Astrocyte (in vitro differentiated cells and primary cell): ENCODE measurements at regions not wholly inside any gene's neighbourhood (a gene's known extent, or its start where the extent isn't known, plus 50 kb on each side); places are given as distances from the start of the nearest gene placed in this dataset.

ENCODE experiments used
- DNase-seq: peaks from one replicate; pipeline ENCODE4 v3.0.0-alpha.2; 2010; ENCODE audit warnings: low read depth
- FAIRE-seq: peaks from 2 replicates; lab custom pipeline; 2011; peaks lifted over from hg19 to GRCh38; lab: Jason Lieb, UNC
- H2AFZ ChIP-seq: 2 replicates; pipeline ENCODE4 v1.6.0; 2012; ENCODE audit warnings: low read depth, low read length, inconsistent platforms
- H3K27ac ChIP-seq: 2 replicates; pipeline ENCODE4 v1.5.1; 2011; ENCODE audit warnings: low read depth, low read length, inconsistent platforms
- H3K27me3 ChIP-seq: 2 replicates; pipeline ENCODE4 v1.6.0; 2011; ENCODE audit warnings: low read length, inconsistent platforms; ENCODE audit not compliant: insufficient read depth
- H3K36me3 ChIP-seq: 2 replicates; pipeline ENCODE4 v1.5.1; 2011; ENCODE audit warnings: low read length, inconsistent platforms; ENCODE audit not compliant: insufficient read depth
- H3K4me1 ChIP-seq: 2 replicates; pipeline ENCODE4 v1.5.1; 2011; ENCODE audit warnings: low read length, inconsistent platforms; ENCODE audit not compliant: insufficient read depth
- H3K4me2 ChIP-seq: 2 replicates; pipeline ENCODE4 v1.6.0; 2012; ENCODE audit warnings: low read length, inconsistent platforms
- H3K4me3 ChIP-seq: 2 replicates; pipeline ENCODE4 v1.5.1; 2011; ENCODE audit warnings: low read depth, mild to moderate bottlenecking, low read length, inconsistent platforms; ENCODE audit not compliant: insufficient read depth
- H3K79me2 ChIP-seq: 2 replicates; pipeline ENCODE4 v1.6.0; 2012; ENCODE audit warnings: mild to moderate bottlenecking, low read length, inconsistent platforms; ENCODE audit not compliant: insufficient read depth
- H3K9ac ChIP-seq: 2 replicates; pipeline ENCODE4 v1.6.0; 2012; ENCODE audit warnings: mild to moderate bottlenecking, low read length, inconsistent platforms
- H3K9me3 ChIP-seq: 2 replicates; pipeline ENCODE4 v1.5.1; 2012; ENCODE audit warnings: low read depth, mild to moderate bottlenecking, low read length, inconsistent platforms; ENCODE audit not compliant: insufficient read depth
- H4K20me1 ChIP-seq: 2 replicates; pipeline ENCODE4 v1.6.0; 2012; ENCODE audit warnings: low read length, inconsistent platforms; ENCODE audit not compliant: insufficient read depth
- H3K27ac Mint-ChIP-seq: one replicate; pipeline ENCODE4 v1.8.0; 2021; ENCODE audit warnings: mild to moderate bottlenecking, mixed read lengths; ENCODE audit not compliant: unreplicated experiment
- H3K27me3 Mint-ChIP-seq: one replicate; pipeline ENCODE4 v1.8.0; 2021; ENCODE audit warnings: low read depth, mixed read lengths; ENCODE audit not compliant: unreplicated experiment
- H3K36me3 Mint-ChIP-seq: one replicate; pipeline ENCODE4 v1.8.0; 2021; ENCODE audit warnings: low read depth, mixed read lengths; ENCODE audit not compliant: unreplicated experiment
- H3K4me1 Mint-ChIP-seq: one replicate; pipeline ENCODE4 v1.8.0; 2021; ENCODE audit warnings: low read depth, mixed read lengths; ENCODE audit not compliant: unreplicated experiment
- H3K4me3 Mint-ChIP-seq: one replicate; pipeline ENCODE4 v1.8.0; 2021; ENCODE audit warnings: mild to moderate bottlenecking, moderate library complexity, mixed read lengths; ENCODE audit not compliant: unreplicated experiment
- H3K9me3 Mint-ChIP-seq: one replicate; pipeline ENCODE4 v1.8.0; 2021; ENCODE audit warnings: mild to moderate bottlenecking, mixed read lengths; ENCODE audit not compliant: unreplicated experiment
- EZH2 ChIP-seq: IDR thresholded peaks from 2 replicates; pipeline ENCODE4 v1.6.1; 2012; ENCODE audit warnings: mild to moderate bottlenecking, low read length, inconsistent platforms; ENCODE audit not compliant: insufficient read depth
- TF ChIP-seq, protein P1 (sequence below): IDR thresholded peaks from 2 replicates; pipeline ENCODE4 v1.5.1; 2011; ENCODE audit warnings: low read depth, mild to moderate bottlenecking, inconsistent platforms, low read length, moderate library complexity; ENCODE audit not compliant: insufficient read depth

DNA sequence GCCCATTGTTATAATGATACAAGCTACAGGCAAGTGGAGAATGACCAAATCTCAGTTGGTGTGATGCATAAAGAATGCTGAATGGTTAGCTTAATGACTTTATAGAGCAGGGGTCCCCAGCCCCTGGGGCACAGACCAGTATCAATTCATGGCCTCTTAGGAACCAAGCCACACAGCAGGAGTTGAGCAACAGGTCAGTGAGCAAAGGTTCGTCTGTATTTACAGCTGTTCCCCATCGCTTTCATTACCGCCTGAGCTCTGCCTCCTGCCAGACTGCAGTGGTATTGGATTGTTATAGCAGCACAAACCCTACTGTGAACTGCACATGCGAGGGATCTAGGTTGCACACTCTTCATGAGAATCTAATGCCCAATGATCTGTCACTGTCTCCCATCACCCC lies 114.0 kb upstream of the ZFHX3 start:
- no peak for FAIRE-seq
- H3K27me3 ChIP-seq = no peaks in the 10 kb centered on the region
- no peaks in the 10 kb centered on the region for H3K9me3 ChIP-seq
- H3K4me1 ChIP-seq = no peaks in the 10 kb centered on the region
- Mint-ChIP-seq H3K27me3 (peaks cover 2% of the 10 kb centered on the region), H3K36me3 (no peaks in the 10 kb centered on the region), H3K27ac (no peak overlapping the region), H3K9me3 (peaks cover 4% of the 10 kb centered on the region), H3K4me1 (no peaks in the 10 kb centered on the region), H3K4me3 (no peak overlapping the region)
- no peak overlapping the region for H3K9ac ChIP-seq
- no peak overlapping the region for H3K4me2 ChIP-seq
- no peak for TF ChIP-seq EZH2
- TF ChIP-seq, protein P1, sequence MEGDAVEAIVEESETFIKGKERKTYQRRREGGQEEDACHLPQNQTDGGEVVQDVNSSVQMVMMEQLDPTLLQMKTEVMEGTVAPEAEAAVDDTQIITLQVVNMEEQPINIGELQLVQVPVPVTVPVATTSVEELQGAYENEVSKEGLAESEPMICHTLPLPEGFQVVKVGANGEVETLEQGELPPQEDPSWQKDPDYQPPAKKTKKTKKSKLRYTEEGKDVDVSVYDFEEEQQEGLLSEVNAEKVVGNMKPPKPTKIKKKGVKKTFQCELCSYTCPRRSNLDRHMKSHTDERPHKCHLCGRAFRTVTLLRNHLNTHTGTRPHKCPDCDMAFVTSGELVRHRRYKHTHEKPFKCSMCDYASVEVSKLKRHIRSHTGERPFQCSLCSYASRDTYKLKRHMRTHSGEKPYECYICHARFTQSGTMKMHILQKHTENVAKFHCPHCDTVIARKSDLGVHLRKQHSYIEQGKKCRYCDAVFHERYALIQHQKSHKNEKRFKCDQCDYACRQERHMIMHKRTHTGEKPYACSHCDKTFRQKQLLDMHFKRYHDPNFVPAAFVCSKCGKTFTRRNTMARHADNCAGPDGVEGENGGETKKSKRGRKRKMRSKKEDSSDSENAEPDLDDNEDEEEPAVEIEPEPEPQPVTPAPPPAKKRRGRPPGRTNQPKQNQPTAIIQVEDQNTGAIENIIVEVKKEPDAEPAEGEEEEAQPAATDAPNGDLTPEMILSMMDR = no peak
- no peak overlapping the region for H3K27ac ChIP-seq
- H3K4me3 ChIP-seq = no peak overlapping the region
- no peaks in the 10 kb centered on the region for H3K36me3 ChIP-seq
- H4K20me1 ChIP-seq = no peaks in the 10 kb centered on the region
- no peak overlapping the region for H2AFZ ChIP-seq
- no peak for DNase-seq
- no peaks in the 10 kb centered on the region for H3K79me2 ChIP-seq

DNA sequence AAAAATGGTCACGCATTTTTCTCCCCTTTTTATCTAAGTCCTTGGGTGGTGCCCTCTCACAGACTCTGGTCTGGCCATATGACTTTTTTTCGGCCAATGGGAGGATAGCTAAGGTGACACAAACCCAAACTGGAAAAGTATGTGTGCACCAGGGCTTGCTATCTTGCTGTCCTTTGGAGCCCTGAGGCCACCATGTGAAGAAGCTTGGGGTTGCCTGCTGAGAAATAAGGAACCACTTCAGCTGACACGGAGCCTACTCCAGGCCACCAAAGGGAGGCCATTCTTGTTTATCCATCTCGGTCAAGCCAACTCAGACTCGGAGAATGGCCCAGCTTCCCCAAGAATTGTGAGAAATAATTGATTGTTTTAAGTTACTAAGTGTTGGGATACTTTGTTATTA lies 111.4 kb upstream of the ZFHX3 start:
- DNase-seq (no peak), FAIRE-seq (no peak)
- no peak overlapping the region for H3K27ac ChIP-seq
- Mint-ChIP-seq H3K36me3 (no peaks in the 10 kb centered on the region), H3K9me3 (peaks cover 4% of the 10 kb centered on the region), H3K27ac (no peak overlapping the region), H3K4me1 (peaks cover under 1% of the 10 kb centered on the region), H3K27me3 (peaks cover 2% of the 10 kb centered on the region), H3K4me3 (no peak overlapping the region)
- H4K20me1 ChIP-seq = no peaks in the 10 kb centered on the region
- H3K36me3 ChIP-seq = no peaks in the 10 kb centered on the region
- H3K4me2 ChIP-seq = no peak overlapping the region
- no peak overlapping the region for H3K4me3 ChIP-seq
- no peaks in the 10 kb centered on the region for H3K27me3 ChIP-seq
- no peak overlapping the region for H2AFZ ChIP-seq
- H3K9me3 ChIP-seq = no peaks in the 10 kb centered on the region
- no peaks in the 10 kb centered on the region for H3K4me1 ChIP-seq
- no peak overlapping the region for H3K9ac ChIP-seq
- TF ChIP-seq, protein P1 = no peak
- no peak for TF ChIP-seq EZH2
- no peaks in the 10 kb centered on the region for H3K79me2 ChIP-seq

GRCh38 chr16:73157861-73158260 lies 109.9 kb upstream of the ZFHX3 start:
- Histone ChIP-seq H3K9ac (no peak overlapping the region), H2AFZ (no peak overlapping the region), H3K79me2 (no peaks in the 10 kb centered on the region), H3K36me3 (no peaks in the 10 kb centered on the region), H3K27ac (no peak overlapping the region), H3K4me2 (no peak overlapping the region), H3K4me1 (no peaks in the 10 kb centered on the region), H3K4me3 (no peak overlapping the region), H4K20me1 (no peaks in the 10 kb centered on the region), H3K9me3 (no peaks in the 10 kb centered on the region), H3K27me3 (no peaks in the 10 kb centered on the region)
- peaks cover 3% of the 10 kb centered on the region for H3K4me1 Mint-ChIP-seq
- H3K27ac Mint-ChIP-seq = no peak overlapping the region
- peaks cover 4% of the 10 kb centered on the region for H3K9me3 Mint-ChIP-seq
- H3K27me3 Mint-ChIP-seq = peaks cover 3% of the 10 kb centered on the region
- H3K4me3 Mint-ChIP-seq = no peak overlapping the region
- no peaks in the 10 kb centered on the region for H3K36me3 Mint-ChIP-seq
- TF ChIP-seq EZH2 = no peak
- TF ChIP-seq, protein P1 = no peak
- FAIRE-seq = no peak
- DNase-seq = no peak
